ENCODE measurements at regions not wholly inside any gene's neighbourhood (a gene's known extent, or its start where the extent isn't known, plus 50 kb on each side); places are given as distances from the start of the nearest gene placed in this dataset.

DNA sequence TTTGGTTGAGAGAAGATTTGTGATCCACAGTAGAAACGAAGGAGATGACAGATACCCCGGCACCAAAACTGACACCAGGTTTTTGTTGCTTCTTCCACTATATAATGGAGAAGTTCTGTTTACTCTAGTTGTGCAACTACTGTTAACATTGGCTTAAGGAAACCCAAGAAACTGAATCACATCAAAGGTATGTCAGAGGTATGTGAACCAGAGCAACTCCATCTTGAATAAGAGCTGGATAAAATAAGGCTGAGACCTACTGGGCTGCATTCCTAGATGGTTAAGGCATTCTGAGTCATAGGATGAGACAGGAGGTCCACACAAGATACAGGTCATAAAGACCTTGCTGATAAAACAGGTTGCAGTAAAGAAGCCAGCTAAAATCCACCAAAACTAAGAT lies 173.7 kb upstream of the CAMK1G start:
- TF ChIP-seq, protein P1, sequence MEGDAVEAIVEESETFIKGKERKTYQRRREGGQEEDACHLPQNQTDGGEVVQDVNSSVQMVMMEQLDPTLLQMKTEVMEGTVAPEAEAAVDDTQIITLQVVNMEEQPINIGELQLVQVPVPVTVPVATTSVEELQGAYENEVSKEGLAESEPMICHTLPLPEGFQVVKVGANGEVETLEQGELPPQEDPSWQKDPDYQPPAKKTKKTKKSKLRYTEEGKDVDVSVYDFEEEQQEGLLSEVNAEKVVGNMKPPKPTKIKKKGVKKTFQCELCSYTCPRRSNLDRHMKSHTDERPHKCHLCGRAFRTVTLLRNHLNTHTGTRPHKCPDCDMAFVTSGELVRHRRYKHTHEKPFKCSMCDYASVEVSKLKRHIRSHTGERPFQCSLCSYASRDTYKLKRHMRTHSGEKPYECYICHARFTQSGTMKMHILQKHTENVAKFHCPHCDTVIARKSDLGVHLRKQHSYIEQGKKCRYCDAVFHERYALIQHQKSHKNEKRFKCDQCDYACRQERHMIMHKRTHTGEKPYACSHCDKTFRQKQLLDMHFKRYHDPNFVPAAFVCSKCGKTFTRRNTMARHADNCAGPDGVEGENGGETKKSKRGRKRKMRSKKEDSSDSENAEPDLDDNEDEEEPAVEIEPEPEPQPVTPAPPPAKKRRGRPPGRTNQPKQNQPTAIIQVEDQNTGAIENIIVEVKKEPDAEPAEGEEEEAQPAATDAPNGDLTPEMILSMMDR (IDR thresholded peaks at IDR 0.05) = no peak
- intact Hi-C loops (cut with DNase I, micrococcal nuclease) = no loop called here
- H3K9me3 Mint-ChIP-seq = peaks cover 2% of the 10 kb centered on the region
- no peak overlapping the region for H3K4me3 ChIP-seq (ENCODE audit: low read length)
- no peaks in the 10 kb centered on the region for H3K9me3 ChIP-seq (ENCODE audit: control insufficient read depth in 1 of 2, insufficient read depth in 1 of 2, low read length in 2 of 2)
- no peak for DNase-seq
- no peak overlapping the region for H3K27ac Mint-ChIP-seq
- H3K4me1 ChIP-seq (ENCODE audit: insufficient read depth, low read length) = no peaks in the 10 kb centered on the region
- H3K27me3 ChIP-seq (ENCODE audit: control insufficient read depth in 1 of 2, insufficient read depth in 2 of 2, low read length in 2 of 2) = peaks cover 0 to 12% of the 10 kb centered on the region in 2 experiments
- H3K36me3 ChIP-seq (ENCODE audit: insufficient read depth, low read length) = no peaks in the 10 kb centered on the region
- ChIA-PET POLR2A (no interaction called here), CTCF (interaction anchor here (0.6 kb wide), 1 partner anchor 180 kb away, joined by 3 read pairs; no protein-coding TSS in a partner anchor)
- no peaks in the 10 kb centered on the region for H3K36me3 Mint-ChIP-seq (ENCODE audit: low read depth)
- H3K27ac ChIP-seq (ENCODE audit: low read depth in 1 of 2, low read length in 2 of 2) = no peak overlapping the region
- no peaks in the 10 kb centered on the region for H3K4me1 Mint-ChIP-seq (ENCODE audit: low read depth)
- no peak overlapping the region for H3K4me3 Mint-ChIP-seq
- peaks cover 36% of the 10 kb centered on the region for H3K27me3 Mint-ChIP-seq
- no peak for ATAC-seq (ENCODE audit: poor library complexity)

- Mint-ChIP-seq H3K27me3 (peaks cover 47% of the 10 kb centered on the region), H3K36me3 (ENCODE audit: low read depth) (no peaks in the 10 kb centered on the region), H3K27ac (no peak overlapping the region), H3K4me3 (no peak overlapping the region), H3K4me1 (ENCODE audit: low read depth) (no peaks in the 10 kb centered on the region), H3K9me3 (peaks cover 2% of the 10 kb centered on the region)
- ChIA-PET CTCF (no interaction called here), POLR2A (no interaction called here)
- Histone ChIP-seq H3K4me1 (ENCODE audit: insufficient read depth, low read length) (no peaks in the 10 kb centered on the region), H3K36me3 (ENCODE audit: insufficient read depth, low read length) (no peaks in the 10 kb centered on the region), H3K9me3 (ENCODE audit: control insufficient read depth in 1 of 2, insufficient read depth in 1 of 2, low read length in 2 of 2) (no peaks in the 10 kb centered on the region), H3K4me3 (ENCODE audit: low read length) (no peak overlapping the region), H3K27ac (ENCODE audit: low read depth in 1 of 2, low read length in 2 of 2) (no peak overlapping the region), H3K27me3 (ENCODE audit: control insufficient read depth in 1 of 2, insufficient read depth in 2 of 2, low read length in 2 of 2) (peaks cover 0 to 12% of the 10 kb centered on the region in 2 experiments)
- intact Hi-C loops (cut with DNase I, micrococcal nuclease) = no loop called here
- ATAC-seq (ENCODE audit: poor library complexity) (no peak), DNase-seq (peak in 2 of 14 experiments; percentile 0 to 2)
- TF ChIP-seq, protein P1 (IDR thresholded peaks at IDR 0.05) = no peak
Observed at GRCh38 chr1:209411491-209411929, 172.0 kb upstream of the CAMK1G start.

DNA sequence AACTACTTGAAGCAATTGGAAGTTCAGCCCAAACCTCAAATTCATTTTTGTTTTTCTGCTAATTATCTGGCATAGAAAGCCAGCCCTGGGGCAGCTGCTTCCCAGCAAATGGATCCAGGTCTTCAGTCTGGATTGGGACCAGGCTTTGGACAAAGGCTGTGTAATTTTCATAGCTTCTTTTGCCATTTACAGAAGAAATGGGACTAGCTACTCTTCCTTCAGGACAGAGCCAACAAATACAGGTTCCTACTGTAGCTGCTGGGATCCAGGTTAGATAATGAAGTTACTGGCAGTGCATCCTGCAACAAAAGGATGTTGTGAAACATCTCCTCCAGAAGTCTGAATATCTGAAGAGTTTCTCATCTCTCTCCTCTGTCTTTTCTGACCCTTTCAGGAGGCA lies 171.5 kb upstream of the CAMK1G start:
- Histone ChIP-seq H3K9me3 (ENCODE audit: control insufficient read depth in 1 of 2, insufficient read depth in 1 of 2, low read length in 2 of 2) (no peaks in the 10 kb centered on the region), H3K4me1 (ENCODE audit: insufficient read depth, low read length) (no peaks in the 10 kb centered on the region), H3K36me3 (ENCODE audit: insufficient read depth, low read length) (no peaks in the 10 kb centered on the region), H3K4me3 (ENCODE audit: low read length) (no peak overlapping the region), H3K27ac (ENCODE audit: low read depth in 1 of 2, low read length in 2 of 2) (no peak overlapping the region), H3K27me3 (ENCODE audit: control insufficient read depth in 1 of 2, insufficient read depth in 2 of 2, low read length in 2 of 2) (peaks cover 0 to 12% of the 10 kb centered on the region in 2 experiments)
- TF ChIP-seq, protein P1 (IDR thresholded peaks at IDR 0.05) = no peak
- peaks cover 2% of the 10 kb centered on the region for H3K9me3 Mint-ChIP-seq
- no peak overlapping the region for H3K4me3 Mint-ChIP-seq
- no peak for ATAC-seq (ENCODE audit: poor library complexity)
- ChIA-PET POLR2A (no interaction called here), CTCF (no interaction called here)
- no peak for DNase-seq
- no peaks in the 10 kb centered on the region for H3K4me1 Mint-ChIP-seq (ENCODE audit: low read depth)
- intact Hi-C loops (cut with DNase I, micrococcal nuclease) = no loop called here
- H3K27ac Mint-ChIP-seq = no peak overlapping the region
- H3K27me3 Mint-ChIP-seq = peaks cover 52% of the 10 kb centered on the region
- H3K36me3 Mint-ChIP-seq (ENCODE audit: low read depth) = no peaks in the 10 kb centered on the region
